SK-N-SH (cell line): ENCODE measurements at regions not wholly inside any gene's neighbourhood (a gene's known extent, or its start where the extent isn't known, plus 50 kb on each side); places are given as distances from the start of the nearest gene placed in this dataset.

Source experiments
- CTCF ChIA-PET: fragments of 300-600, 350-600 bp; formaldehyde crosslinking; extraction: SDS; loops from one replicate; lab custom pipeline; 2021; lab: Yijun Ruan, JAX
- POLR2A ChIA-PET: fragments of 350-600 bp; sonication (Branson Sonifier 250); formaldehyde crosslinking; extraction: SDS; loops from one replicate; lab custom pipeline; 2020; ENCODE audit warnings: antibody characterized with exemption, inconsistent platforms; lab: Yijun Ruan, JAX
- DNase-seq: peaks from one replicate; pipeline ENCODE4 v3.0.0; 2012
- H2AFZ ChIP-seq: fragments of 200-600 bp; sonication (generic); 2 replicates; pipeline ENCODE4 v1.8.1; 2016; ENCODE audit warnings: antibody characterized with exemption, mild to moderate bottlenecking, low read depth
- H3F3A ChIP-seq: fragments of 200-600 bp; sonication (generic); replicated peaks from 2 replicates; pipeline ENCODE3; 2016; ENCODE audit warnings: antibody characterized with exemption, mild to moderate bottlenecking; ENCODE audit not compliant: insufficient read depth
- H3K27ac ChIP-seq, 2 experiments: fragments of 200-500 bp in 1 of 2; fragments of 200-600 bp in 1 of 2; sonication (Bioruptor generic) in 1 of 2; sonication (generic), shearing (Covaris generic) in 1 of 2; 2 replicates each; pipeline versions ENCODE4 v1.5.1 to v1.6.1; 2014 to 2016; ENCODE audit warnings: low read depth in 2 of 2, inconsistent platforms in 1 of 2, low read length in 1 of 2, mild to moderate bottlenecking in 1 of 2, mixed read lengths in 1 of 2
- H3K27me3 ChIP-seq: fragments of 200-600 bp; sonication (generic), shearing (Covaris generic); 2 replicates; pipeline ENCODE4 v1.6.1; 2016; ENCODE audit warnings: mixed run types; ENCODE audit not compliant: insufficient read depth
- H3K36me3 ChIP-seq, 2 experiments: fragments of 200-500 bp in 1 of 2; fragments of 200-600 bp in 1 of 2; sonication (Bioruptor generic) in 1 of 2; sonication (generic) in 1 of 2; replicated peaks in 1 of 2; 2 replicates each; pipeline versions ENCODE3 to v1.5.1; 2014 to 2016; ENCODE audit warnings: low read length in 1 of 2, mild to moderate bottlenecking in 1 of 2; ENCODE audit not compliant: insufficient read depth in 2 of 2, control insufficient read depth in 1 of 2
- H3K4me1 ChIP-seq, 2 experiments: fragments of 200-500 bp in 1 of 2; fragments of 200-600 bp in 1 of 2; sonication (Bioruptor generic) in 1 of 2; sonication (generic), shearing (Covaris generic) in 1 of 2; 2 replicates each; pipeline versions ENCODE4 v1.5.1 to v1.6.1; 2014 to 2016; ENCODE audit warnings: low read depth in 1 of 2, low read length in 1 of 2, mixed run types in 1 of 2; ENCODE audit not compliant: insufficient read depth in 2 of 2, control insufficient read depth in 1 of 2
- H3K4me2 ChIP-seq: fragments of 200-600 bp; sonication (generic), shearing (Covaris generic); 2 replicates; pipeline ENCODE4 v1.6.1; 2017; ENCODE audit warnings: mixed run types
- H3K4me3 ChIP-seq, 2 experiments: fragments of 200-500 bp in 1 of 2; fragments of 200-600 bp in 1 of 2; sonication (Bioruptor generic) in 1 of 2; sonication (generic), shearing (Covaris generic) in 1 of 2; 2 replicates each; pipeline versions ENCODE4 v1.5.1 to v1.8.1; 2014 to 2016; ENCODE audit warnings: low read depth in 2 of 2, inconsistent platforms in 1 of 2, low read length in 1 of 2, mild to moderate bottlenecking in 1 of 2, mixed read lengths in 1 of 2, moderate library complexity in 1 of 2
- H3K79me2 ChIP-seq: fragments of 200-600 bp; sonication (generic); 2 replicates; pipeline ENCODE4 v1.8.1; 2017; ENCODE audit warnings: mild to moderate bottlenecking; ENCODE audit not compliant: insufficient read depth
- H3K9ac ChIP-seq: fragments of 200-600 bp; sonication (generic); 2 replicates; pipeline ENCODE4 v1.6.1; 2017; ENCODE audit warnings: mixed run types
- H3K9me2 ChIP-seq: fragments of 200-600 bp; sonication (generic); 2 replicates; pipeline ENCODE4 v1.6.1; 2017; ENCODE audit warnings: mixed run types
- H3K9me3 ChIP-seq: fragments of 200-600 bp; sonication (generic); 2 replicates; pipeline ENCODE4 v1.6.1; 2017; ENCODE audit warnings: mixed run types, mild to moderate bottlenecking, moderate library complexity
- H4K20me1 ChIP-seq: fragments of 200-600 bp; sonication (generic); 2 replicates; pipeline ENCODE4 v1.6.1; 2017; ENCODE audit warnings: mild to moderate bottlenecking, mixed run types; ENCODE audit not compliant: insufficient read depth
- CHD2 ChIP-seq: fragments of 150-350 bp; IDR thresholded peaks from 2 replicates; pipeline ENCODE4 v1.6.1; 2018; ENCODE audit warnings: low read length; ENCODE audit not compliant: partially characterized antibody
- ELF1 ChIP-seq: IDR thresholded peaks from 2 replicates; pipeline ENCODE4 v1.4.0; 2012
- EP300 ChIP-seq, 2 experiments: IDR thresholded peaks; 2 replicates each; pipeline versions ENCODE4 v1.4.0 to v1.6.1; 2012; ENCODE audit warnings: borderline replicate concordance in 1 of 2, low read depth in 1 of 2, low read length in 1 of 2
- EZH2phosphoT487 ChIP-seq: fragments of 200-600 bp; sonication (generic); IDR thresholded peaks from 2 replicates; pipeline ENCODE4 v1.6.1; 2017; ENCODE audit warnings: low read depth, mixed run types, mild to moderate bottlenecking, antibody characterized with exemption, moderate library complexity, borderline replicate concordance
- FOXJ3 ChIP-seq: sonication (generic); formaldehyde crosslinking; IDR thresholded peaks from 2 replicates; pipeline ENCODE4 v1.5.1; 2020; ENCODE audit warnings: mild to moderate bottlenecking, missing genetic modification reagents
- GATA2 ChIP-seq: sonication (generic); formaldehyde crosslinking; IDR thresholded peaks from 2 replicates; pipeline ENCODE4 v1.5.0; 2020; ENCODE audit warnings: mild to moderate bottlenecking, missing genetic modification reagents
- JUND ChIP-seq: IDR thresholded peaks from 2 replicates; pipeline ENCODE4 v1.4.0; 2012
- MXI1 ChIP-seq: IDR thresholded peaks from 2 replicates; pipeline ENCODE4 v1.6.1; 2012; ENCODE audit warnings: mild to moderate bottlenecking, low read depth, low read length, improper control_type of control experiment
- NFIC ChIP-seq: IDR thresholded peaks from 2 replicates; pipeline ENCODE4 v1.4.0; 2012; ENCODE audit warnings: borderline replicate concordance
- NRF1 ChIP-seq: IDR thresholded peaks from 2 replicates; pipeline ENCODE4 v1.6.1; 2012; ENCODE audit warnings: low read depth, mild to moderate bottlenecking, low read length
- POLR2AphosphoS5 ChIP-seq: IDR thresholded peaks from 2 replicates; pipeline ENCODE4 v1.6.1; 2012; ENCODE audit warnings: low read depth, low read length
- RXRA ChIP-seq: IDR thresholded peaks from 2 replicates; pipeline ENCODE4 v1.4.0; 2012; ENCODE audit warnings: low read depth, mild to moderate bottlenecking, borderline replicate concordance
- TCF12 ChIP-seq: IDR thresholded peaks from 2 replicates; pipeline ENCODE4 v1.4.0; 2012
- TEAD4 ChIP-seq: IDR thresholded peaks from 2 replicates; pipeline ENCODE4 v1.4.0; 2012; ENCODE audit warnings: mild to moderate bottlenecking, borderline replicate concordance; ENCODE audit not compliant: insufficient read depth
- YY1 ChIP-seq: IDR thresholded peaks from 2 replicates; pipeline ENCODE4 v1.4.0; 2012; ENCODE audit warnings: low read depth, mild to moderate bottlenecking
- ZBTB33 ChIP-seq: IDR thresholded peaks from 2 replicates; pipeline ENCODE4 v1.4.0; 2012; ENCODE audit warnings: low read depth, borderline replicate concordance
- WGBS: methylation state at CpG from one replicate; pipeline ENCODE4 v1.1.6; 2017; ENCODE audit warnings: low lambda C conversion rate; 5-methylcytosine and 5-hydroxymethylcytosine counted together

DNA sequence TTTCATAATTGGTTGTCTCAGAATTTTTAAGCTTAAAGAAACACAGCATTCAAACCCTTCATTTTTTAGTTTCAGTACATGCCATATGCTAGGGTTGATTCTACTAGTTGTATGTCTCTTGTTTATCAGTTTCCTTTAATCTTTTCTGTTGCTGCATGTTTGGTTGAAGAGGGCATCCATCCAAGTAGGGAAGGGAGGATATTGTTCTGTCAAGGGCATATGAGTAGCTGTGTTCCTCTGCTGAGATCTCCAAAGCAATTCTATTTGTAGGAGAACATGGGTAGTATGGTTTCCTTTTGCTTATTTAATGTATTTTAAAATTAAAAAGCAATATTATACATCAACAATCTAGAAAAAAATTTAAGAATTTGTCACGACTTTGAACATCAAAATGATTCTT is 167.7 kb downstream of the FHIP1A start:
- no peak overlapping the region for H3K4me3 ChIP-seq
- H3K4me2 ChIP-seq, result no peak overlapping the region
- no peak for DNase-seq
- no peak overlapping the region for H3K27ac ChIP-seq
- no peaks in the 10 kb centered on the region for H4K20me1 ChIP-seq
- CTCF ChIA-PET, result interaction anchor here (0.7 to 1.2 kb wide), 2 partner anchors 29 to 218 kb away, joined by 3 to 4 read pairs; no protein-coding TSS in a partner anchor
- no peaks in the 10 kb centered on the region for H3F3A ChIP-seq
- no peak for TF ChIP-seq POLR2AphosphoS5
- no peak for TF ChIP-seq EZH2phosphoT487
- no peak for TF ChIP-seq YY1
- TF ChIP-seq ZBTB33, result no peak
- H3K79me2 ChIP-seq, result no peaks in the 10 kb centered on the region
- 36% methylated on average over 1 of the region's 1 CpG for WGBS
- no peaks in the 10 kb centered on the region for H3K27me3 ChIP-seq
- no peaks in the 10 kb centered on the region; a peak in 1 of 4 replicates for H3K4me1 ChIP-seq
- POLR2A ChIA-PET, result no interaction called here
- H3K9me3 ChIP-seq, result no peaks in the 10 kb centered on the region
- H3K36me3 ChIP-seq, result no peaks in the 10 kb centered on the region
- H3K9ac ChIP-seq, result no peak overlapping the region
- no peaks in the 10 kb centered on the region for H3K9me2 ChIP-seq
- H2AFZ ChIP-seq, result no peak overlapping the region

- CTCF ChIA-PET, result interaction anchor here (0.7 to 2.7 kb wide), 3 partner anchors 23 to 421 kb away, joined by 3 to 15 read pairs (median 5); no protein-coding TSS in a partner anchor
- Histone ChIP-seq H3K9me2 (no peaks in the 10 kb centered on the region), H3K9ac (no peak overlapping the region), H3K4me1 (peaks cover 0 to 13% of the 10 kb centered on the region in 2 experiments; a peak in 2 of 4 replicates), H3K9me3 (no peaks in the 10 kb centered on the region), H3F3A (no peaks in the 10 kb centered on the region), H3K79me2 (no peaks in the 10 kb centered on the region), H3K4me2 (no peak overlapping the region), H2AFZ (no peak overlapping the region), H3K4me3 (no peak overlapping the region), H3K27me3 (no peaks in the 10 kb centered on the region), H4K20me1 (no peaks in the 10 kb centered on the region), H3K36me3 (no peaks in the 10 kb centered on the region), H3K27ac (peak overlapping the region in 1 of 2 experiments; percentile 76; a peak in 2 of 4 replicates)
- WGBS, result 49% methylated on average over 2 of the region's 2 CpGs
- TF ChIP-seq MXI1 (no peak), TCF12 (no peak), FOXJ3 (CRISPR knock-in tag) (no peak), RXRA (no peak), JUND (no peak), EP300 (IDR thresholded peaks at IDR 0.05; ENCODE audit: borderline replicate concordance in 1 of 2, low read depth in 1 of 2, low read length in 1 of 2) (peak in 1 of 2 experiments; percentile 48; a peak in 2 of 4 replicates), YY1 (no peak), CHD2 (peak; percentile 35), POLR2AphosphoS5 (no peak), NRF1 (no peak), GATA2 (peak; percentile 73), NFIC (no peak), ELF1 (no peak), TEAD4 (no peak)
- DNase-seq, result peak; percentile 30
- POLR2A ChIA-PET, result no interaction called here
Observed at GRCh38 chr4:151581570-151581969, 172.6 kb downstream of the FHIP1A start.
